ENCODE measurements at regions not wholly inside any gene's neighbourhood (a gene's known extent, or its start where the extent isn't known, plus 50 kb on each side); places are given as distances from the start of the nearest gene placed in this dataset.

- TF ChIP-seq POLR2A (IDR thresholded peaks at IDR 0.05) (no peak), CTCF (IDR thresholded peaks at IDR 0.05 in 4 of 5, conservative IDR thresholded peaks at IDR 0.05 in 1 of 5) (no peak)
Observed at GRCh38 chr14:23817164-23817767, 136.3 kb upstream of the DHRS4 start.
